ENCODE measurements at regions not wholly inside any gene's neighbourhood (a gene's known extent, or its start where the extent isn't known, plus 50 kb on each side); places are given as distances from the start of the nearest gene placed in this dataset.

DNA sequence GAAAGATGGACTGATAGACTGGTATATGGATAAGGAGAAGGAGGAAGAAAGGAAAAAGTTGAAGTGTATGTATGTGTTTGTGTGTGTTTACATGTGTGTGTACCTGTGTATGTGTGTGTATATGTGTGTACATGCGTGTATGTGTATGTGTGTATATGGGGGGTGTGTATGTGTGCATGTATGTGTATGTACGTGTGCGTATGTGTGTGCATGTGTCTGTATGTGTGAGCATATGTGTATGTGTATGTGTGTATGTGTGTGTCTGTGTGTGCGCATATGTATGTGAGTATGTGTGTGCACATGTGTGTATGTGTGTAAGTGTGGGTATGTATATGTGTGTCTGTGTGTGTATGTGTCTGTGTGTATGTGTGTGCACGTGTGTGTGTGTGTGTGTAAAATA, 101.5 kb upstream of the KLHL13 start:
- Mint-ChIP-seq H3K36me3 (ENCODE audit: low read depth) (no peaks in the 10 kb centered on the region), H3K27me3 (no peaks in the 10 kb centered on the region), H3K27ac (no peak overlapping the region), H3K4me3 (no peak overlapping the region), H3K9me3 (no peaks in the 10 kb centered on the region), H3K4me1 (ENCODE audit: low read depth) (no peaks in the 10 kb centered on the region)
- ChIA-PET POLR2A (no interaction called here), CTCF (no interaction called here)
- ATAC-seq (no peak), DNase-seq (no peak)
- intact Hi-C loops (cut with micrococcal nuclease): no loop called here
- TF ChIP-seq, protein P1, sequence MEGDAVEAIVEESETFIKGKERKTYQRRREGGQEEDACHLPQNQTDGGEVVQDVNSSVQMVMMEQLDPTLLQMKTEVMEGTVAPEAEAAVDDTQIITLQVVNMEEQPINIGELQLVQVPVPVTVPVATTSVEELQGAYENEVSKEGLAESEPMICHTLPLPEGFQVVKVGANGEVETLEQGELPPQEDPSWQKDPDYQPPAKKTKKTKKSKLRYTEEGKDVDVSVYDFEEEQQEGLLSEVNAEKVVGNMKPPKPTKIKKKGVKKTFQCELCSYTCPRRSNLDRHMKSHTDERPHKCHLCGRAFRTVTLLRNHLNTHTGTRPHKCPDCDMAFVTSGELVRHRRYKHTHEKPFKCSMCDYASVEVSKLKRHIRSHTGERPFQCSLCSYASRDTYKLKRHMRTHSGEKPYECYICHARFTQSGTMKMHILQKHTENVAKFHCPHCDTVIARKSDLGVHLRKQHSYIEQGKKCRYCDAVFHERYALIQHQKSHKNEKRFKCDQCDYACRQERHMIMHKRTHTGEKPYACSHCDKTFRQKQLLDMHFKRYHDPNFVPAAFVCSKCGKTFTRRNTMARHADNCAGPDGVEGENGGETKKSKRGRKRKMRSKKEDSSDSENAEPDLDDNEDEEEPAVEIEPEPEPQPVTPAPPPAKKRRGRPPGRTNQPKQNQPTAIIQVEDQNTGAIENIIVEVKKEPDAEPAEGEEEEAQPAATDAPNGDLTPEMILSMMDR (IDR thresholded peaks at IDR 0.05): no peak

DNA sequence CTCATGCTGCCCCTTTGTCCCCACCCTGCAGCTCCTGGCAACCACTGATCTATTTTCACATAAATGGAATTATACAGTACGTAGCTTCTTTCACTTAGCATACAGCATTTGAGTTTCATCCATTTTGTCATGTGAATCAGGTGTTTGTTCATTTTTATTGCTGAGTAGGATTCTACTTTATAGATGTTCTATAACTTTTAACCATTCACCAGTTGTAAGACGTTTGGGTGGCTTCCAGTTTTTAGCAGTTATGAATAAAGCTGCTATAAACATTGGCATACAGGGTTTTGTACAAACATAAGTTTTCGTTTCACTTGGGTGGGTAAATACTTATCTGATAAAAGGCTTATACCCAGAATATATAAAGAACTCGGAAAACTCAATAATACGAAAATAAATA, 102.3 kb upstream of the KLHL13 start:
- Mint-ChIP-seq H3K4me3 (no peak overlapping the region), H3K4me1 (ENCODE audit: low read depth) (no peaks in the 10 kb centered on the region), H3K9me3 (no peaks in the 10 kb centered on the region), H3K36me3 (ENCODE audit: low read depth) (no peaks in the 10 kb centered on the region), H3K27ac (no peak overlapping the region), H3K27me3 (no peaks in the 10 kb centered on the region)
- ChIA-PET POLR2A (no interaction called here), CTCF (no interaction called here)
- TF ChIP-seq, protein P1 (IDR thresholded peaks at IDR 0.05): no peak
- intact Hi-C loops (cut with micrococcal nuclease): no loop called here
- no peak for ATAC-seq
- no peak for DNase-seq

DNA sequence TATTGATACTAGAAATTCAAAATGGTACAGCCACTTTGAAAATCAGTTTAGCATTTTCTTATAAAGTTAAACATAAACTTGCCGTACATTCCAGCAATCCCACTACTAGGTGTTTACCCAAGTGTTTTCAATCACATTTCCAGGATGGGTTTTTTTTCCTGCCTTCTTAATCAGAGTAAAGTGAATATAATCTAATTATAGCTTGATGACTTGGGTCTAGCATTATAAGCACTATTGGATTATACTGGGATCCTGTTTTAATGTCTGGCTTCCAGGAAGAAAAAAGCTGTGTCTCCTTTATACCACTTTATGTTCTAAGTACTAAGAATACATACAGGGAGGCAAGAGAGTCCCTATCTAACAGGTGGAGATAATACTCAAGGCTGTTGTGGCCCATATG, 103.3 kb upstream of the KLHL13 start:
- POLR2A ChIA-PET: no interaction called here
- H3K4me3 Mint-ChIP-seq: no peak overlapping the region
- TF ChIP-seq, protein P1 (IDR thresholded peaks at IDR 0.05): no peak
- CTCF ChIA-PET: no interaction called here
- H3K9me3 Mint-ChIP-seq: no peaks in the 10 kb centered on the region
- H3K27ac Mint-ChIP-seq: no peak overlapping the region
- H3K27me3 Mint-ChIP-seq: no peaks in the 10 kb centered on the region
- no peak for DNase-seq
- intact Hi-C loops (cut with micrococcal nuclease): no loop called here
- H3K36me3 Mint-ChIP-seq (ENCODE audit: low read depth): no peaks in the 10 kb centered on the region
- no peaks in the 10 kb centered on the region for H3K4me1 Mint-ChIP-seq (ENCODE audit: low read depth)
- ATAC-seq: no peak

DNA sequence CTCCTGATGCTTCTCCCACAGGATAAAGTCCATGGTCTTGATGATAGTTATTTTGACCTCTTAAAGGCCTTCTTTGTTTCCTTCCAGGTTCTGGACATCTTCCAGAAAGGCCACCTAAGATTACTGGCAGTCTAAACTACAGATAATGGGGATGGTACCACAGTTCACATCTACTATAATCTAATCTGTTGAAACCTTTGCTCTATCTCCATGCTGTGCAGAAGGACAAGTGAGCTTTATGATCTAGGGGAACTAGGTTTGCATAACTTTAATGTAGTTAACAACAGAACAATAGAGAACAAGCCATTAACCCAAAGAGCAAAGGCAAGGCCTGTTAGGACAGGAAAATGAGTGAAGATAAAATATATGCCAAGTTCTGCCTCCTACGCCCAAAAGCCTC, 103.9 kb upstream of the KLHL13 start:
- intact Hi-C loops (cut with micrococcal nuclease): no loop called here
- ATAC-seq (no peak), DNase-seq (no peak)
- Mint-ChIP-seq H3K9me3 (no peaks in the 10 kb centered on the region), H3K36me3 (ENCODE audit: low read depth) (no peaks in the 10 kb centered on the region), H3K4me1 (ENCODE audit: low read depth) (peaks cover 2% of the 10 kb centered on the region), H3K27ac (no peak overlapping the region), H3K4me3 (no peak overlapping the region), H3K27me3 (no peaks in the 10 kb centered on the region)
- TF ChIP-seq, protein P1 (IDR thresholded peaks at IDR 0.05): no peak
- POLR2A ChIA-PET: no interaction called here
- CTCF ChIA-PET: no interaction called here

DNA sequence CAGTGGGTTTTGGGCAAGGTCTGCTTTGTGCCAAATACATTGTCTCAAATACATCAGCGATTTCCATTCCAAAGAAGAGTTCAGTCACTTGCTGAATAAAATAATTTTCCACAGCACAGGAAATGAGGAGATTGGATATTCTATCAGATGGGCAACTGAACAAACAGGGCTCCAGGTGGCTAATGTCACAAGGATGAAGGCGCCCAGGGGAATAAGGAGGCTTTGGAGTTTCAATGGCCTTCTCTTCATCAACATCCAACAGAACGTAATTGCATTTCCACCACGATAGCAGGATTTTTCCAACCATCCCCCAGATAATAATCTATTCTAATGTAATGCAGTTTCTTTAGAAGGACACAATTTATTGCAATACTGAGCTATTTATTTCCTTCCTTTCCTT, 104.7 kb upstream of the KLHL13 start:
- ChIA-PET POLR2A (no interaction called here), CTCF (no interaction called here)
- Mint-ChIP-seq H3K4me1 (ENCODE audit: low read depth) (peaks cover 3% of the 10 kb centered on the region), H3K4me3 (no peak overlapping the region), H3K9me3 (no peaks in the 10 kb centered on the region), H3K27me3 (no peaks in the 10 kb centered on the region), H3K36me3 (ENCODE audit: low read depth) (no peaks in the 10 kb centered on the region), H3K27ac (no peak overlapping the region)
- intact Hi-C loops (cut with micrococcal nuclease): no loop called here
- TF ChIP-seq, protein P1 (IDR thresholded peaks at IDR 0.05): no peak
- no peak for ATAC-seq
- no peak for DNase-seq
